OCI-LY3 (cell line): ENCODE measurements at regions not wholly inside any gene's neighbourhood (a gene's known extent, or its start where the extent isn't known, plus 50 kb on each side); places are given as distances from the start of the nearest gene placed in this dataset.

Source experiments
- H2AFZ ChIP-seq: fragments of 200-600, 300-600 bp; shearing (Covaris generic); 2 replicates; pipeline ENCODE4 v1.6.0; 2014; ENCODE audit warnings: antibody characterized with exemption, low read depth, low read length
- H3K27ac ChIP-seq: fragments of 200-600, 300-600 bp; sonication (generic); 2 replicates; pipeline ENCODE4 v1.5.1; 2014; ENCODE audit warnings: mild to moderate bottlenecking, low read length, moderate library complexity, mixed read lengths
- H3K27me3 ChIP-seq: fragments of 200-600, 300-600 bp; sonication (generic); 2 replicates; pipeline ENCODE4 v1.6.1; 2014; ENCODE audit warnings: low read depth, low read length, mixed read lengths
- H3K36me3 ChIP-seq: fragments of 200-600, 300-600 bp; sonication (generic); replicated peaks from 2 replicates; pipeline ENCODE3; 2014; ENCODE audit warnings: low read depth, low read length, mixed read lengths
- H3K4me1 ChIP-seq: fragments of 300-600, 200-600 bp; sonication (generic); 2 replicates; pipeline ENCODE4 v1.6.1; 2014; ENCODE audit warnings: low read length, mixed read lengths
- H3K4me2 ChIP-seq: fragments of 200-600, 300-600 bp; sonication (generic); 2 replicates; pipeline ENCODE4 v1.6.1; 2014; ENCODE audit warnings: low read length, mixed read lengths
- H3K4me3 ChIP-seq: fragments of 300-600, 200-600 bp; sonication (generic); 2 replicates; pipeline ENCODE4 v1.5.1; 2014; ENCODE audit warnings: antibody characterized with exemption, mild to moderate bottlenecking, low read length, moderate library complexity
- H3K79me2 ChIP-seq: fragments of 300-600, 200-600 bp; shearing (Covaris generic); 2 replicates; pipeline ENCODE4 v1.6.1; 2014; ENCODE audit warnings: mild to moderate bottlenecking, low read length, mixed read lengths
- H3K9ac ChIP-seq: fragments of 300-600, 200-600 bp; shearing (Covaris generic); 2 replicates; pipeline ENCODE4 v1.6.0; 2014; ENCODE audit warnings: mild to moderate bottlenecking, low read length, moderate library complexity
- H3K9me3 ChIP-seq: fragments of 200-600, 300-600 bp; shearing (Covaris generic); 2 replicates; pipeline ENCODE4 v1.6.1; 2014; ENCODE audit warnings: low read length, mixed read lengths; ENCODE audit not compliant: insufficient read depth
- H4K20me1 ChIP-seq: fragments of 200-600, 300-600 bp; sonication (generic); 2 replicates; pipeline ENCODE4 v1.6.1; 2016; ENCODE audit warnings: low read length, mixed read lengths; ENCODE audit not compliant: insufficient read depth
- CTCF ChIP-seq: fragments of 200-600, 300-600 bp; sonication (generic); IDR thresholded peaks from 2 replicates; pipeline ENCODE4 v1.5.1; 2014; ENCODE audit warnings: antibody characterized with exemption, low read length, low read depth
- EZH2phosphoT487 ChIP-seq: fragments of 200-600 bp; shearing (Covaris generic); IDR thresholded peaks from 2 replicates; pipeline ENCODE4 v1.6.1; 2018; ENCODE audit warnings: antibody characterized with exemption, mixed run types, low read depth

GRCh38 chr10:124318811-124319210, 99.9 kb downstream of the OAT start:
- Histone ChIP-seq H4K20me1 (no peaks in the 10 kb centered on the region), H3K27me3 (no peaks in the 10 kb centered on the region), H3K4me1 (no peaks in the 10 kb centered on the region), H3K9me3 (no peaks in the 10 kb centered on the region), H2AFZ (no peak overlapping the region), H3K36me3 (no peaks in the 10 kb centered on the region), H3K79me2 (no peaks in the 10 kb centered on the region), H3K4me3 (no peak overlapping the region), H3K9ac (no peak overlapping the region), H3K27ac (no peak overlapping the region), H3K4me2 (no peak overlapping the region)
- TF ChIP-seq EZH2phosphoT487 (no peak), CTCF (no peak)

- no peaks in the 10 kb centered on the region for H3K79me2 ChIP-seq
- H3K9me3 ChIP-seq = no peaks in the 10 kb centered on the region
- H3K27me3 ChIP-seq = no peaks in the 10 kb centered on the region
- no peak overlapping the region for H2AFZ ChIP-seq
- no peaks in the 10 kb centered on the region for H4K20me1 ChIP-seq
- no peak overlapping the region for H3K4me3 ChIP-seq
- H3K9ac ChIP-seq = no peak overlapping the region
- TF ChIP-seq CTCF (no peak), EZH2phosphoT487 (no peak)
- no peak overlapping the region for H3K27ac ChIP-seq
- no peaks in the 10 kb centered on the region for H3K4me1 ChIP-seq
- no peaks in the 10 kb centered on the region for H3K36me3 ChIP-seq
- H3K4me2 ChIP-seq = no peak overlapping the region
These were observed 100.6 kb downstream of the OAT start for GRCh38 chr10:124318076-124318475.

- Histone ChIP-seq H4K20me1 (no peaks in the 10 kb centered on the region), H3K4me2 (no peak overlapping the region), H3K9me3 (no peaks in the 10 kb centered on the region), H3K27me3 (no peaks in the 10 kb centered on the region), H3K79me2 (no peaks in the 10 kb centered on the region), H3K4me1 (no peaks in the 10 kb centered on the region), H3K27ac (no peak overlapping the region), H3K36me3 (no peaks in the 10 kb centered on the region), H3K4me3 (no peak overlapping the region), H2AFZ (no peak overlapping the region), H3K9ac (no peak overlapping the region)
- TF ChIP-seq CTCF = no peak
- no peak for TF ChIP-seq EZH2phosphoT487
These were observed 102.4 kb downstream of the OAT start for GRCh38 chr10:124316326-124316725.

- no peak for TF ChIP-seq CTCF
- TF ChIP-seq EZH2phosphoT487 = no peak
- Histone ChIP-seq H3K27ac (no peak overlapping the region), H3K9me3 (no peaks in the 10 kb centered on the region), H4K20me1 (no peaks in the 10 kb centered on the region), H3K36me3 (no peaks in the 10 kb centered on the region), H3K79me2 (no peaks in the 10 kb centered on the region), H3K9ac (no peak overlapping the region), H3K27me3 (no peaks in the 10 kb centered on the region), H3K4me1 (no peaks in the 10 kb centered on the region), H2AFZ (no peak overlapping the region), H3K4me3 (no peak overlapping the region), H3K4me2 (no peak overlapping the region)
These were observed 103.0 kb downstream of the OAT start for GRCh38 chr10:124315591-124316270.
